ENCODE measurements at regions not wholly inside any gene's neighbourhood (a gene's known extent, or its start where the extent isn't known, plus 50 kb on each side); places are given as distances from the start of the nearest gene placed in this dataset.

GRCh38 chr15:68508485-68509189 is 70.2 kb upstream of the CORO2B start:
- TF ChIP-seq CTCF (IDR thresholded peaks at IDR 0.05) (no peak), EP300 (IDR thresholded peaks at IDR 0.05; ENCODE audit: low read depth) (no peak), POLR2AphosphoS5 (IDR thresholded peaks at IDR 0.05) (no peak)
